ENCODE measurements at regions not wholly inside any gene's neighbourhood (a gene's known extent, or its start where the extent isn't known, plus 50 kb on each side); places are given as distances from the start of the nearest gene placed in this dataset.

GRCh38 chr3:96182756-96183155 is 631.6 kb upstream of the EPHA6 start:
- TF ChIP-seq POLR2A (IDR thresholded peaks at IDR 0.05; ENCODE audit: low read depth, low read length): no peak
- TF ChIP-seq CTCF (IDR thresholded peaks at IDR 0.05; ENCODE audit: extremely low read depth in 1 of 2, insufficient read depth in 1 of 2, low read depth in 1 of 2, low read length in 2 of 2): no peak
- no peak for TF ChIP-seq MAX (IDR thresholded peaks at IDR 0.05; ENCODE audit: insufficient read depth, insufficient read length)
- no peak for TF ChIP-seq MYC (IDR thresholded peaks at IDR 0.05; ENCODE audit: low read depth, low read length)
- TF ChIP-seq EZH2 (IDR thresholded peaks at IDR 0.05; ENCODE audit: borderline replicate concordance, low read depth, low read length, severe bottlenecking): no peak
- TF ChIP-seq POLR2AphosphoS5 (IDR thresholded peaks at IDR 0.05; ENCODE audit: insufficient read depth, low read depth, low read length): no peak

Measured in endothelial cell of umbilical vein (primary cell).